HCT116 (cell line): ENCODE measurements at regions not wholly inside any gene's neighbourhood (a gene's known extent, or its start where the extent isn't known, plus 50 kb on each side); places are given as distances from the start of the nearest gene placed in this dataset.
"Not testable (repeated sequence)": the region's sequence is repeated elsewhere in the genome, so short reads cannot be mapped to it uniquely, and the experiment has no call there.

Experiments
- ATAC-seq: fragments of 200-7000 bp; cut with Tn5 transposase; 2 replicates; pipeline ENCODE4 v1.9.1; 2020; ENCODE audit warnings: mild to moderate bottlenecking, moderate library complexity
- BruUV-seq: library from RNA; stranded (reverse); fragments of 400-500 nt; replicated peaks from 2 replicates; lab custom pipeline; 2021; lab: Mats Ljungman, UMichigan
- CTCF ChIA-PET: fragments of 300-600 bp; sonication (Branson Sonifier 250); formaldehyde crosslinking; loops from one replicate; lab custom pipeline; 2021; ENCODE audit warnings: antibody characterized with exemption; lab: Charles Lee
- POLR2A ChIA-PET: fragments of 300-600, 350-600 bp; sonication (Branson Sonifier 250); formaldehyde crosslinking; loops from one replicate; lab custom pipeline; 2021; ENCODE audit warnings: antibody characterized with exemption; lab: Charles Lee
- RAD21 ChIA-PET, 2 experiments: fragments of 300-600 bp; sonication (Branson Sonifier 250); formaldehyde crosslinking; loops; one replicate each; lab custom pipeline; 2023; ENCODE audit warnings: low total read pairs in 2 of 2; ENCODE audit not compliant: uncharacterized antibody in 2 of 2, unreplicated experiment in 2 of 2, low non-redundant PET in 1 of 2; lab: Charles Lee
- DNase-seq: peaks from one replicate; pipeline ENCODE4 v3.0.0-alpha.2; 2010; ENCODE audit warnings: low read depth, low spot score
- H2AFZ ChIP-seq: fragments of 200-600 bp; shearing (Covaris generic), sonication (generic); 2 replicates; pipeline ENCODE4 v1.6.1; 2017; ENCODE audit warnings: low read depth, mixed run types, mixed read lengths, antibody characterized with exemption, low read length; ENCODE audit not compliant: poor library complexity, severe bottlenecking
- H3K27ac ChIP-seq: 2 replicates; pipeline ENCODE4 v1.5.1; 2012; ENCODE audit warnings: low read depth, low read length
- H3K27me3 ChIP-seq: fragments of 200-600 bp; sonication (generic); 2 replicates; pipeline ENCODE4 v1.6.1; 2016; ENCODE audit warnings: mixed run types, low read length, mixed read lengths; ENCODE audit not compliant: insufficient read depth
- H3K36me3 ChIP-seq, 2 experiments: fragments of 200-500 bp in 1 of 2; fragments of 200-600 bp in 1 of 2; sonication (Bioruptor generic) in 1 of 2; sonication (generic) in 1 of 2; 2 replicates each; pipeline versions ENCODE4 v1.5.1 to v1.6.1; 2014 to 2016; ENCODE audit warnings: low read length in 2 of 2, inconsistent platforms in 1 of 2, mixed read lengths in 1 of 2, mixed run types in 1 of 2; ENCODE audit not compliant: insufficient read depth in 2 of 2, control insufficient read depth in 1 of 2
- H3K4me1 ChIP-seq, 2 experiments: fragments of 200-600 bp in 1 of 2; sonication (generic) in 1 of 2; 2 replicates each; pipeline versions ENCODE4 v1.5.1 to v1.6.1; 2012 to 2017; ENCODE audit warnings: low read length in 2 of 2, inconsistent platforms in 1 of 2, mild to moderate bottlenecking in 1 of 2, mixed read lengths in 1 of 2, mixed run types in 1 of 2, moderate library complexity in 1 of 2; ENCODE audit not compliant: insufficient read depth in 2 of 2, control insufficient read depth in 1 of 2
- H3K4me2 ChIP-seq: fragments of 200-600 bp; sonication (generic); 2 replicates; pipeline ENCODE4 v1.6.1; 2017; ENCODE audit warnings: mixed run types, low read length, mixed read lengths
- H3K4me3 ChIP-seq, 2 experiments: fragments of 200-600 bp in 1 of 2; sonication (generic) in 1 of 2; replicated peaks in 1 of 2; 2 replicates each; pipeline ENCODE4 v1.5.1; 2011 to 2016; ENCODE audit warnings: low read length in 2 of 2, control low read depth in 1 of 2, low read depth in 1 of 2, mild to moderate bottlenecking in 1 of 2, mixed read lengths in 1 of 2, mixed run types in 1 of 2
- H3K79me2 ChIP-seq: fragments of 200-600 bp; sonication (generic); 2 replicates; pipeline ENCODE4 v1.6.1; 2017; ENCODE audit warnings: mild to moderate bottlenecking, mixed run types, low read length, moderate library complexity, mixed read lengths; ENCODE audit not compliant: insufficient read depth
- H3K9ac ChIP-seq: fragments of 200-600 bp; sonication (generic); 2 replicates; pipeline ENCODE4 v1.6.1; 2016; ENCODE audit warnings: low read length, mixed read lengths
- H3K9me2 ChIP-seq: fragments of 200-600 bp; sonication (generic), shearing (Covaris generic); 2 replicates; pipeline ENCODE4 v1.6.1; 2017; ENCODE audit warnings: mixed run types, mild to moderate bottlenecking, moderate library complexity; ENCODE audit not compliant: insufficient read depth
- H3K9me3 ChIP-seq, 2 experiments: fragments of 200-500 bp in 1 of 2; fragments of 200-600 bp in 1 of 2; sonication (Bioruptor generic) in 1 of 2; sonication (generic) in 1 of 2; 2 replicates each; pipeline ENCODE4 v1.6.1; 2014 to 2017; ENCODE audit warnings: low read length in 2 of 2, mixed read lengths in 2 of 2, inconsistent platforms in 1 of 2, low read depth in 1 of 2, mild to moderate bottlenecking in 1 of 2, mixed run types in 1 of 2, moderate library complexity in 1 of 2; ENCODE audit not compliant: control insufficient read depth in 1 of 2, insufficient read depth in 1 of 2
- H4K20me1 ChIP-seq: fragments of 200-600 bp; sonication (generic), shearing (Covaris generic); 2 replicates; pipeline ENCODE4 v1.6.1; 2017; ENCODE audit warnings: mixed run types, mild to moderate bottlenecking, moderate library complexity; ENCODE audit not compliant: insufficient read depth
- EGR1 ChIP-seq: IDR thresholded peaks from 2 replicates; pipeline ENCODE4 v1.6.1; 2012; ENCODE audit warnings: low read depth
- FOSL1 ChIP-seq: IDR thresholded peaks from 2 replicates; pipeline ENCODE4 v1.6.1; 2012; ENCODE audit warnings: low read depth
- RAD21 ChIP-seq: IDR thresholded peaks from 2 replicates; pipeline ENCODE4 v1.6.1; 2012; ENCODE audit warnings: low read depth, mild to moderate bottlenecking
- YY1 ChIP-seq: IDR thresholded peaks from 2 replicates; pipeline ENCODE4 v1.6.1; 2011; ENCODE audit warnings: low read length, low read depth, moderate library complexity, mild to moderate bottlenecking; ENCODE audit not compliant: insufficient replicate concordance; ENCODE audit errors: extremely low read depth
- intact Hi-C: fragments of 100-400 bp; cut with micrococcal nuclease; formaldehyde crosslinking; loops from 2 replicates; pipeline ENCODE4 v1.10.0; 2022

DNA sequence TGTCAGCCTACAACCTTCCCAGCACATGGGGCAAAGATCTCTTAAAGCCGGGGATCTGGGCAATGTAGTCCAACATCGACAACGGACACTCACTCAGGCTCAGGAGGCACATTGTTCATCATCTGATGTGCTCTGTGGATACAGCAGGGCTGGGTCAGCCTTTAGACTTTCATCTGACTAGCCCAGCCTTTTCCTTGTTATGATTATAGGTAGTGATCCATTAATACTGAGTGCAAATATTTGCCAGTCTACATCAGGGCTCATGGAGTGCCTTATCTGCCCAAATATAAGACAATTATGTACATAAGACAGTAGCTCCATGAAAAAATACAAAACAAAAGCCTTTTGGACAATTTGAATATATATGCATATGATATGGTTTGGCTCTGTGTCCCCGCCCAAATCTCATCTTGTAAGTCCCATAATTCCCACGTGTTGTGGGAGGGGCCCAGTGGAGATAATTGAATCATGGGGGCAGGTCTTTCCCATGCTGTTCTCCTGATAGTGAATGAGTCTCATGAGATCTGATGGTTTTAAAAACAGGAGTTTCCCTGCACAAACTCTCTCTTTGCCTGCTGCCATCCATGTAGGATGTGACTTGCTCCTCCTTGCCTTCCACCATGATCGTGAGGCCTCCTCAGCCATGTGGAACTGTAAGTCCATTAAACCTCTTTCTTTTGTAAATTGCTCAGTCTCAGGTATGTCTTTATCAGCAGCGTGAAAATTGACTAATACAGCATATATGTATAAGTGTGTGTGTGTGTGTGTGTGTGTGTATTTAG is 248.5 kb upstream of the FOXN3 start:
- H3K4me3 ChIP-seq, RAD21 ChIA-PET, H3K9me2 ChIP-seq, H4K20me1 ChIP-seq, intact Hi-C loops, DNase-seq, H3K9ac ChIP-seq, H3K4me2 ChIP-seq, CTCF ChIA-PET, H2AFZ ChIP-seq, H3K9me3 ChIP-seq, H3K27ac ChIP-seq, POLR2A ChIA-PET, ATAC-seq, H3K27me3 ChIP-seq, H3K79me2 ChIP-seq, BruUV-seq, H3K36me3 ChIP-seq, H3K4me1 ChIP-seq: not testable (repeated sequence)

DNA sequence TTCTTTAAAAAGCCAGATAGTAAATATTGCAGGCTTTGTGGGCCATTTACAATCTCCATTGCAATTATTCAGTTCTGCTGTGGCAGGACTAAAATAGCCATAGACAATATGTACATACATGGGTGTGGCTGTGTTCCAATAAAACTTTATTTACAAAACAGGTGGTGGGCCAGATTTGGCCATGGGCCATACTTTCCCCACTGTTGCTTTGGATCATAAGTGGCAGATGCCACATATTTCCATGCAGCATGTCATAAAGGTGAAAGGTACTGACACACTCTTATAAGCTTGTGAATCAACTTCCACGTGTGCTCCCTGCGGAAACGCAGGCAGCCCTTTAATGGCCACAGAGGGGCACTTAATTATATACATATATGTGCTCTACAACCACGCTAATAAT is 244.4 kb upstream of the FOXN3 start:
- H3K4me1 ChIP-seq, result no peaks in the 10 kb centered on the region
- CTCF ChIA-PET, result no interaction called here
- no peaks in the 10 kb centered on the region for H3K79me2 ChIP-seq
- no peaks in the 10 kb centered on the region for H4K20me1 ChIP-seq
- RAD21 ChIA-PET, result no interaction called here
- H2AFZ ChIP-seq, result no peak overlapping the region
- no peak overlapping the region for H3K4me3 ChIP-seq
- no peaks in the 10 kb centered on the region for H3K27me3 ChIP-seq
- no peak overlapping the region for H3K4me2 ChIP-seq
- no peak overlapping the region for H3K27ac ChIP-seq
- no peaks in the 10 kb centered on the region; a peak in 1 of 4 replicates for H3K9me3 ChIP-seq
- TF ChIP-seq EGR1 (no peak), FOSL1 (no peak), RAD21 (no peak), YY1 (no peak)
- intact Hi-C loops, result no loop called here
- no peak for DNase-seq
- no peak for ATAC-seq
- no peaks in the 10 kb centered on the region for H3K9me2 ChIP-seq
- no TSS peak for BruUV-seq
- no peak overlapping the region for H3K9ac ChIP-seq
- POLR2A ChIA-PET, result no interaction called here
- H3K36me3 ChIP-seq, result no peaks in the 10 kb centered on the region

- CTCF ChIA-PET, H3K9me2 ChIP-seq, DNase-seq, H4K20me1 ChIP-seq, H3K27me3 ChIP-seq, H3K79me2 ChIP-seq, POLR2A ChIA-PET, H3K9ac ChIP-seq, intact Hi-C loops, ATAC-seq, H3K4me1 ChIP-seq, H2AFZ ChIP-seq, H3K4me3 ChIP-seq, H3K36me3 ChIP-seq, RAD21 ChIA-PET, H3K4me2 ChIP-seq, H3K9me3 ChIP-seq, H3K27ac ChIP-seq, BruUV-seq: not testable (repeated sequence)
Observed at GRCh38 chr14:89660625-89661233, 243.7 kb upstream of the FOXN3 start.
